Mammary epithelial cell (primary cell): ENCODE measurements at regions not wholly inside any gene's neighbourhood (a gene's known extent, or its start where the extent isn't known, plus 50 kb on each side); places are given as distances from the start of the nearest gene placed in this dataset.

Experiments
- CTCF ChIP-seq, 2 donors: IDR thresholded peaks in 1 of 2; conservative IDR thresholded peaks in 1 of 2; 2 replicates each; pipeline ENCODE4 v1.5.1; 2011 to 2012; ENCODE audit warnings: inconsistent platforms in 2 of 2, low read length in 2 of 2, mild to moderate bottlenecking in 2 of 2, control low read depth in 1 of 2, low read depth in 1 of 2; ENCODE audit not compliant: insufficient read depth in 1 of 2; ENCODE audit errors: extremely low read depth in 1 of 2
- EZH2 ChIP-seq: IDR thresholded peaks from 2 replicates; pipeline ENCODE4 v1.6.1; 2012; ENCODE audit warnings: low read length, inconsistent platforms, borderline replicate concordance

- TF ChIP-seq CTCF (conservative IDR thresholded peaks at IDR 0.05 in 1 of 2, IDR thresholded peaks at IDR 0.05 in 1 of 2; ENCODE audit: extremely low read depth in 1 of 2, insufficient read depth in 1 of 2, low read depth in 1 of 2, low read length in 2 of 2) (no peak), EZH2 (no peak)
Measured at GRCh38 chr2:64862623-64863022, 126.6 kb upstream of the SLC1A4 start.
